Activated CD4-positive, alpha-beta T cell treated with anti-CD3 and anti-CD28 coated beads, Interleukin-10, Interleukin-2, amounts not matched to agents 100 ng/mL and 50 ng/mL, durations not matched to agents 16 hours and 8 hours (primary cell): ENCODE measurements at regions not wholly inside any gene's neighbourhood (a gene's known extent, or its start where the extent isn't known, plus 50 kb on each side); places are given as distances from the start of the nearest gene placed in this dataset.

Source experiments
- DNase-seq: peaks from one replicate; pipeline ENCODE4 v3.0.0-alpha.2; 2020

DNA sequence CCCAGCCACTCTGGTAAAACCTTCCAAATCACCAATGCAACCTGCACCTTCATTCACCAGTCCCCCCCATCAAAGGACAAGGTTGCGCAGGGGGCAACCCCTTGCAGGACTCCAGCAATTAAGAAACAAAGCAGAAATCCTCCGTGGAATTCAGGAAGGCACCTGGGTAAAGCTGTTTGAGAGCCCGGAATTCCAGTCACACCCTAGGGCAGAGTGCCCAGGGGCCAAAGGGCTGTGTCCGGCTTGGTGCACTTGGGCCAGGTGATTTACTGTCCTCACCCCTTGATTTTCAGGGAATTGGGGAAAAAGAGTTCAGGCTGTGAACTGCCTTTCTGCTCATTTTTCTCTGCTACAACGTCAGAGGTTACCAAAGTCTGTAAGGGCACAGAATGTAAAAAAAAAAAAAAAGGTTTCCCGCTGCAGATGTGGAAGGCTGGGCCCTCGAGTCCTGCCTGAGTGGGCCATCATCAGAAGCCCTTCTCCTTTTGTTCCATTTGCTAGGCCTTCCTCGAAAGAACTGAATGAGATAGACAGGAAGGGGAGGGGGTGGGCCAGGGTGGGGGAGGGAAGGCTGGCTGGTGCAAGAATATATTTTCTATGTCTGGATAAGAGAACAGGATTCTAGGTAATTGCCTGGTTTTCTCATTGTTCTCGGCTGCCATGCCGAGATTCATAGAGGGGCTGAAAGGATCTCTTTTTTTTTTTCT, 266.5 kb upstream of the PSMD7 start:
- no peak for DNase-seq

DNA sequence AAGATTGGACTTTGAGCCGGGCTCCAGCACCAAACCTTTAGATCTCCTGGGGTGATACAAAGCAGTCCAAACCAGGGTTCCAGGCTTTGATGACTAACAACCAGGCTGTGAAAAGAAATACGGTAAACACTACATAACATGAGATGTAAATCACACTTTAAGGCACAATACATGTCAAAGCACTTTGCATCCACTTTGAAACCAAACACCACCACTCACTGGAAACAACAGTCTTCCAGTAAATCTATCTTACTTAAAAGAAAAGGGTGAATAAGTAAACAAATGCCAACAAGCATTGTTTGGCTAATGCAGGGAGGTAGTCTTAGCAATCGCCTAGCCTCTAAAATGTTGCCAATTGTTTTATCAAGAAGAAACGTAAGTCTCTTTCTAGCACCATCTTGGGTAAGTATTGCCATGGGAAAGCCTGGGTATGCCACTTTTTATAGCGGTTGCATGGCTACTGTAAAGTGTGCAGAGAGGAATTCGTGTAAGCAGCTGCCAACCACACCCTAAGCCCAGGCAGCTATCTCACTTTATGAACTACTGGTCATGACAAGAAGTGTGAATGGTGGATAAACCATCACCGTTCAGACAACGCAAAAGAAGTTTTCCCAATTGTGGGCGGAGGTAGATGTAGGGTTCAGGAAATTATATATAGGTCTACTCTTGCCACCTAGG, 267.4 kb upstream of the PSMD7 start:
- no peak for DNase-seq

DNA sequence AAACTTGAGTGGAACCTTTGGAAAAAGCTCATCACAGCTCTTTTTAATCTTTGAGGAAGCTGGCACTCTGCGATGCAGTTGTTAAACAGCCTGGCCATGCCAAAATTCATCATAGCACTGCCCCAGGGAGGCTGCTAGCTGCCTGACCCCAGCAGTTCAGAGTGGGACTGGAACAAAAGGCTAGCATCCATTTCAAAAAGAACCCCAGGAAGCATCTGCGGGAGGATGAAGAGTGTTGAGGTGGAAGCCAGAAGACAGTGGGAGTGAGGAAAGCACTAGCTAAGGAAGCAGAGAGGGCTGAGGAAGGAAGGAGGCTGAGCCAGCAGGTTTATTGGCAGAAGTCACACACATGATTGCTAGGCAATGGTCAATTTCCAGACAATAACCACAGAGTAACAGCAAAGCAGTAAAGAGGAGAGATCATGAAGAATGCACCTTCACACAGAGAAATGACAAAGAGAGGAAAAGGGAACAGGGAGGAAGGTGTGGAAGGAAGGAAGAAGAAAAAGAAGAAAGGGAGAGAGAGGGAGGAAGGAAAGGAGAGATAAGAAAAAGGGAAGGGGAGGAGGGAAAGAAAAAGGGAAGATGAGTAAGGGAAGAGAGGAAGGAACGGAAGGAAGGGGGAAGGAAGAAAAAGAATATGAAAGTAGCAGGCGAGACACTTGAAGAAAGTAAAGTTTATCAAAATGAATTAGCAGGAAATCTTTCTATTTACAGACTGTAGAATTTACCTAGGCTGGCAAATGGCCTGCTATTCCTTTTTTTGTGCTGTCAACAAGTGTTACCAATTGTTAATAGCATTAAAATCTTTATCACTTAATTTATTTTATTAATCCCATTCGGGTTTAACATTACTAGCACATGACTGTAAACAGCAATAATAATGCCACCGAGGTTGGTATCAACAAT, 270.0 kb upstream of the PSMD7 start:
- DNase-seq = no peak

DNA sequence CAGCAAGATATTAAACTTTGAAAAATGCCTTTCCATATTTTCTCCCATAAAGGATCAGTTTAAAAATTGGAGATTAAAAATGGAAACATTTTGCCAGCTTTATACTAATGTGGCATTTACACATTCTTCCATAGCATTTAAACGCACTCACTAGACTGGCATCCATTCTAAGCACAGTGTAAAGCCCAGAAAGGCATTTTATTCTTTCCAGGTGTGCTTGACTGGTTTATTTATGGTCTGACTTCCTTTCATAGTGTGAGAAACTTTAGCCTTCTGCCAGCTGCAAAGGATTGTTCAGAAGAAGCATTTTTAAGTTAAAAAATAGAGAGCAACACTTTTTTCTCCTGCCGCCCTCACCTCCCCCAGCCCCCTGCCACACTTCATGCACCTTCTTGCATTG, 271.7 kb upstream of the PSMD7 start:
- no peak for DNase-seq

DNA sequence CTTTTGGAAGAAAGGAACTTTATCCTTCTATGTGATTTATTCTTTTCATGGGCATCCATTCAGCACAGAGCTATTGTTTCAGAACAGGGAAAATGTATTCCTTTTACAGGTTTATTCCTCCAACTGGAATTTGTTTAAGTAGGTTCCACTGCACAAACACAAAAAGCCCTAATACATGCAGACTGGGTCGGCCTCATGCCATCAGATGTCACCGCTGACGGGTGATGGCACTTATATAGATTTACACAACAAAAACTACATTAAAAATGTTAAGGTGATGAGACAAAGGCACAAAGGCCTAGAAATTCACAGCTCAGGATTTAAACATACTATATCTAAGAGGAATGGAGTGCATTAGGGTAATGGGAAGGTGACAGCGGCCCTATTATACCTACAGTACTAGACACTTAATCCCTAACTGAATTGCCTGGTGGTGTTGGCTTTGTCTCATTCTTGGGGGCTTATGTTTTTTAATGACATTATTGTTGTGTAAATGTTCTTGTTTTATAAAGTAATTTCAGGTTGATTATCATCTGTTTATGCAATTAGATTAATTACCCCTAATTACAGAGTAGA, 276.4 kb upstream of the PSMD7 start:
- DNase-seq = no peak

DNA sequence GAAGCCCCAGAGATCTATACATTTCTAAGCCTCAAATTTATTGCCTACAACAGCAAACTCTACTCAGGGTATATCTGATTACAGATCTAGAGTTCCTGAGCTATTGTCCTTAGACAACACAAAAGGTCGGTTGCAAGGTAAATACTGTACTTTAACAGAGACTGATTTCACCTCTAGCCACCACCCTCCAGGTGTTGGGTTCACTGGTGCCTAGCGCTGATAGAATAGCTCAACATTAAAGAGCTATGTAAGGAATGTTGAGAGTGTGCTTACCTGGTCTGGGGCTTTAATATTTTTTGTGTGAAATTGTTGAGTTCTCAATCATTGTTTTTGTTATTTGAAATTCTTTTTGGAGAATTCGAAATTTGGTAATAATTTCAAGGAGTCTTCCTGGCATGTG, 277.0 kb upstream of the PSMD7 start:
- DNase-seq = no peak

DNA sequence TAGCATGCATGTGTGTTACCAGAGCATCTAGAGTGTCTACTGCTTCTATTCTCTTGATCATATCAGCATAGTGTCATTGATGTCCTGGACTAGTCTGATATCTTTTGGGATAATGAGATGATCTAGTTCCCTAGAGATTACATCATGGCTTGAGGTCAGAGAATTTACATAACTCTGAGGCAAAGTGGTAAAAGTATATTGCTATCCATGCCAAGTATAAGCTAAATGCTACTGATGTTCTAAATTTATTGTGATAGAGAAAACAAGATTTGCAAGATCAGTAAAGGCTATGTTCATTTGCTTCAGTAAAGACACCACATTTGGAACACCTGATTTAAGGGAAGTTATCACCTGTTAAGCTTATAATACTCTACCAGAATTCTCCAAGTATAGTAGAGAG, 280.7 kb upstream of the PSMD7 start:
- no peak for DNase-seq

DNA sequence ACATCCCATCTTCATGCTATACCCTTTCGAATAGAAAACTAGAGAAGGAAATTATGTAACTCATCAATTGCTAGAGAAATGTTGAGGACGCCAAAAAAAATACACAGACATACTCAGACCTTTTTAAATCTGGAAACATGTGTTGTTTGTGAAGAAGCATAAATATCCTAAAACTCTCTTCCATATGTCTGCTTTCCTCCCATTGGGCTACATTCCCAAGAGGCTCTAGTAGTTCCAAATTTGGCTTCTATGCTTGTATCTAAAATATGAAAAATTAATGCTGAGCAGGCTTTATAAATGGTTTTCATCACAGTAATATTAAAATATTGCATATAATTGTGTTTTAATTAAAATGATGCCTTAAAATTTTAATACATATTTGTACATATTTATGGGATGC, 297.9 kb upstream of the PSMD7 start:
- DNase-seq = no peak

DNA sequence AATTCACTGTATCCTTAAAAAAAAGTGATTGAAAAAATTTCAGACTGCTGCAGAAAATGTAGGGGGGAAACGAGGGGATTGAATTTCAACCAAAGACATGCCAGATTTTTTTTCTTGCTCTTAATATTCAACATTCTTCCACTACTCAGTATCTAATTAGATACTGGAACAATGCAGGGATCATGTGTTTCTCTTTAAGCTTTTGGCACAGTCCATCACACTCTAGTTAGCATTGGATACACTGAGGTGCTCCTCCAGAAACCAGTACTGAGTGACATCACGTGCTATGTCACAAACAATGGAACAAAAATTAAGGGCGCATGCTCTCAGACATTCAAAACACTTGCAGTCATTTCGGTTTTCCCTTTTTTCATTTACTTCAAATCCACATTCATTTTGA, 298.6 kb upstream of the PSMD7 start:
- DNase-seq = no peak

DNA sequence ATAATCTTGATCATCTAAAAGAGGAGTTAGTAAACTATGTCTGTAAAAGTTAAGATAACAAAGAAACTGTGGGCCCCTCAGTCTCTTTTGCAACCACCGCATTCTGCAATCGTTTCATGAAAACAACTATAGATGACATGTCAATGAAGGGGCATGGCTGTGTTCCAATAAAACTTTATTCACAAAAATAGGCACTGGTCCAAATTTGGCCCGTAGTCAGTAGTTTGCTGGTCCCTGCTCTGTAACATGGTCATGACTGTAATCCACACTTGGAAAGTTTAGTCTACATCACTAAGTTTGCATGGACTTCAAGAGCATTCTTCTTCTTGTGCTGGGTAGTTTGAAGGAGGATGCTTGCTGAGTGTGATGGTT, 299.3 kb upstream of the PSMD7 start:
- DNase-seq = no peak

DNA sequence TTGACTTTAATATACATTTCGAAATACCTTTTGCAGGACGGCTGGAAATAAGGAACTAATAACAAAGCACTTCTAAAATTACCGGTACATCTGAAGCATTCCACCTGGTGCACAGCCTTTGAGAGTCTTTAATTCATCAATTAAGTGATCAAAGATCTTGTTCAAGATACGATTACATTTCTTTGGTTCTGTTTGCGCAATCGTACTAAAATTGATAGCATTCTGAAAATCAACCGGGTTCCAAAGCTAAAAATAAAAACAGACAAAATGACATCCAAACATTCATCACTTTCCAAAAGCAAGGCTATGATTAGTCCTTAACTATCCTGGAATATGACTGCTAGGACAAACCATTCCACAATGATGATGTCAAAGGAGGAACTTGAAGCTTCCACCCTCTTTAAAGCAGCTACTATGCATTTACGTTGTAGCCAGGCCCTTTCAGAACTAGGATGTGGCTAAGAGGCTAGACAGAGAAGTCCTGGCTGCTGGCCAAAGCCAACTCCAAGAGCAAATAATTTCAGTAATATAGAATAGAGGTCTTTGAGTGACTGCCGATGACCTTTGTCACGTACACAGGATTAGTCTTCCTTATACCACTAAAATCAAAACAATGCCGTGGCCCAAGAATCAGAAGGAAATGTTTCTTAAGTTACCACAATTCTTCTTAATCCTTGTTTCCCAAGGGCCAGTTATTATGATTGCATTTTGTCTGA, 299.8 kb upstream of the PSMD7 start:
- DNase-seq = no peak

DNA sequence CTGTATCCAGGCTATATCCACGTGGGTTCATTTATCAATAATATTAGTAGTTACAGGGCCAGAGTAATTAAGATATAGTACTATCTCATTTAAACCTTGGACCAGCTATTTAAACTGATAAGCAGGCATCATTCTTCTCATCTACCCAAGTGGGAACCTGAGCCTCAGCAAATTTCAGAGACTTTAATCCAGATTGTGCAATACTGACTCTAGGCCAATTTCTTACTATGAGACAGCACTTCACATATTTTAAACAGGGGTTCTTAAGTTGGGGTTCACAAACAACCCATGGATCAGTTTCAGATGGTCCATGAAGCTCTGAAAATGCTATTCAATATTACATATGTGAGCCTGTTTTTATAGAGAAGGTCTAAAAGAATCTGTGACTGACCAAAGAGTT, 302.7 kb upstream of the PSMD7 start:
- no peak for DNase-seq

DNA sequence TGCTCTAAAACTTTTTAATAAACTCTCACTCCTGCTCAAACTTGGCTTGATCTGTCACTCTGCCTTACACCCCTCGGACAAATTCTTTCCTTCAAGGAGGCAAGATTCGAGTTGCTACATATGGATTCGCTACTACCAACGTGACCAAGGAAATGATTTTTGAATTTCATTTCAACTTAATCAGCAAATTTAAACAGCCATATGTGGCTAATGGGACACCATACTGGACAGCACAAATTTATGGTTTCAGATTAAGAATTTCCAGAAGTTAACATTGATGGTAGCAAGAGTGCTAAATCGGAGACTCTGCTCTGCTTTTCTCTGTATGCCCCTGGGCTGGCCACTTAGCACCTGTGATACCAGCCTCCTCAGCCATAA, 318.2 kb upstream of the PSMD7 start:
- DNase-seq = no peak

DNA sequence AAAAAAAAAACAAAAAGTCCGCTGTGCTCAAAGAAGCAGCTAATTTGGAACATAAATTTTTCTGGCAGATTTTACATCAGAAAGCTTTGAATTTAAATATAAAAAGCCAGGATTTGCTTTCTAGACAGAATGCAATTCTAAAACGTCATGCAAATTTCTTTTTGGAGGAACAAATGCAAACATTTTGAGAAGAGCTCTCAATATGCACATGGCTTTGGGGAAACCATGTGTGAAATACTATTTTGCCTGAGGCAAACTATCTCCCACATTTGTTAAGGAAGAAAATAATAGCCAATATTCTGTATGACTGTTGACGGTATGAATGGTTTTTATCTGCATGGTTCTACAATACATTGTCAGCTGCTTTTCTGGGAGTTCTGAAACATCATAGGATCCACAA, 320.0 kb upstream of the PSMD7 start:
- no peak for DNase-seq

DNA sequence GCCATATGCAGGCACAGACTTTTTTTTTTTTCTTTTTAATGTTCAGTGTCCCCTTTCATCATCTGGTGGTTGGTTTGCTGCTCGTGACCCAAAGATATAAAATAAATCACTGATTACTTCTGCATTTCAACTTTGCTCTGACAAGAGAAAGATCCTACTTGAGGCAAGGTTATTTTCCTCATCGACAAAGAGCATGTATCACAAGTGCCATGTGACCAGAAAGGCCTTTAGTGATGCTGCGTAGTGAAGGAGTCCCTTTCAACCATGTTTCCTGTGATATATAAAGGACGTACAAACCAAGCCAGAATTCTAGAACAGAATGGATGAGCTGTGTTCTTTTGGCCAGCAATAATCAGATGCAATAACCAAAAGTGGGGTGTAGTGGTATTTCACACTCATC, 323.4 kb upstream of the PSMD7 start:
- DNase-seq = no peak

DNA sequence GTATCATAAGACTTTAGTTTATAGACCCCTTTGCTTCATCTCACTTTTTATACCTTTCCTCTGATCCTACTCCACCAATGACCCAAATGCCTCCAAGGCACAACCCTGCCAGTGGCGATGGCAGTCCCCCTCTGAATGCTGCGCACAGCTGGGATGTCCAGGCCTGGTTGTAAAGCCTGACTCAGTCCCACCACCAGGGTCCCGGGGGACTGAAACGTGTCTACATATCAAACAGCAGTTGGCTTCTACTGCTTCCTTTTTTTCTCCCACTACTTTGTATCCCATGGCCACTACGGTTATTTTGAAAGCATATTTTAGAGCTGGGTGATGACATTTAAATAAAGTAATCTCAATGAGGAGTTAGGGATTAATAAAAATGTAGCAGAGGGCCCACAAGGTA, 329.8 kb upstream of the PSMD7 start:
- DNase-seq = no peak

DNA sequence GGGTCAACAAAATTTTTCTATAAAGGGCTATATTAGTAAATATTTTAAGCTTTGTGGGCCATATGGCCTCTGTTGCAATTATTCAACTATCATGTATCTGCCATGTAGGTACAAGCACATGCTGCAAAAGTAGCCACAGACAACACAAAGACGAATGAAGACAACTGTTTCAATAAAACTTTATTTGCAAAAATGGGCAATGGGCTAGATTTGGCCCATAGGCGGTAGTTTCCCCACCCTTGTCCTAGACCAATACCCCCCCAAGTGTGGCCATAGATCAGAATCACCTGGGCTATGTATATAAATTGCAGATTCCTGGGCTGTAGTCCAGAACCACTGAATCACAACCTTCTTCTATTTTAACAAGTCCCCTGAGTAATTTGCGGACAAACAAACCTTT, 331.0 kb upstream of the PSMD7 start:
- DNase-seq = no peak

DNA sequence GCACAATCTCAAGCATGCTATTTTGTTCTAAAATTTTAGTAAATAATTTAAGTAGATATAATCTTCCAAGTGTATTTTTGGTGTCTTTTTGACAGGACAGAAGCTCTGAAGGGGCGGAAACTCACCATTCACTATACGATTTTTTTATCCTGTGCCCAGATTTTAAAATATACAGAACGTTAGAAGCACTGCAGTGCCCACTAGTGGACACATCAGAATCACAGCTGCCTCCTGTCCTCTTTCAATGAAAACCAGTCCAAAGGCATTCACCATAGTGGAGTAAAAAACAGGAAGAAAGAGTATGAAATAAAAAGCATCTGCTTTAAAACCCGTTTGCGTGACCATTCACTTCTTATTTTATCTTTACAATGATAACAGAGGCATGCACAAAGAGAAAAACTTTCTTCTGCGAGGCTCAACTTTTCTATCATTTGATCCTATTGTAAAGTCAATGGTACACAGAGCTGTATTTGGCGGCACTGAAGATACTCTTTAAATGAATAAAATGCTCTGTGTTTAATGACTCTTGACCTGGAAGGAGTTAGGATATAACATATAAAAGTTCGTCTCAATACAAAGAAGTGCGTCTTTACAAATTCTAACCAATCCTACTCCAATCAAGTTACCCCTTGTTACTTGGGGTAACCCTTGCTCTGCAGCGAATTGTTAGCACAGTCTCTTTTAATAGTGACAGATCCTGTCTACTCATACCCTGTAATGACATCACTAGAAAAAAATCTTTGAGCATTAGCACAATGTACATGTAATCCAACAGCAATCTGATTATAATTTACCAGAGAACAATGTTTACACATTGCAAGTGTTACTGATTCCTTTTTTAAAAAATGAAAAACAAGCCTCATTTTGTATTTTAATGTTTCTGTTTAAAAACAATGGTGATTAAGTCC, 339.8 kb upstream of the PSMD7 start:
- DNase-seq = peak; percentile 43

DNA sequence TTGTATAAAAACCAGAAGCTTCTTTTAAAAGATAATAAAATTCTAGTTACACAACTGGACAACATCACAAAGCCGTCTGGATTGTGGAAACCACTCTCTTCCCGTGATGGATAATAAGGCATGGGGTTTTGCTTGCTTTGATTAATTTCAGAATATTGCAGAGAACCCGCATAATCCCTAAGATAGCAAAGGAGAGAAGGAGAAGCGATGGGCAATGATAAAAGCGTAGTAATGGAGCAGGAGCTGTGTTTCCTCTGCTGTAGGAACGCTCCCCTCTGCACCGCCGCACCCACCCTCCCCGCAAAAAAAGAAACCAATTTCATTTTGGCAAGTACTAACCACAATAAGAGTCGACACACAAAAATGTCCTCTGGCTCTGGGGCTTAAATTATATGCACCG, 340.9 kb upstream of the PSMD7 start:
- DNase-seq = no peak

DNA sequence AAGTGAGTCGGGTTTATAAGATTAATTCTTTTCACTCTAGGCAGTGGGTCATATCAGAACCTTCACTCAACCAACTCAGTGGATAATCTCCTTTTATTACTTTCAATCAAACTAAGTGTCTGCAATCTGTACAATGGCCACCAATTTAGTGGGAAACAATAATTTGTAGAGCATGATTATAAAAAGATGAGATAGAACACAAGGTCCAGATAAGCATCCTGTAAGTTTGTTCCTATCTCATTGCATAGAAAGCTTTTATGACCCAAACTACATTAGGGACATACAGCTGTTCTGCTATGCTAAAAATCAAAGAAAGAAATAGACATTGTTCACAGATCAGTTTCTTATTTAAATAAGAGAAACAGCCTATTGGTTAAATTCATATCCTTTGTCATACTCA, 341.4 kb upstream of the PSMD7 start:
- DNase-seq = no peak

DNA sequence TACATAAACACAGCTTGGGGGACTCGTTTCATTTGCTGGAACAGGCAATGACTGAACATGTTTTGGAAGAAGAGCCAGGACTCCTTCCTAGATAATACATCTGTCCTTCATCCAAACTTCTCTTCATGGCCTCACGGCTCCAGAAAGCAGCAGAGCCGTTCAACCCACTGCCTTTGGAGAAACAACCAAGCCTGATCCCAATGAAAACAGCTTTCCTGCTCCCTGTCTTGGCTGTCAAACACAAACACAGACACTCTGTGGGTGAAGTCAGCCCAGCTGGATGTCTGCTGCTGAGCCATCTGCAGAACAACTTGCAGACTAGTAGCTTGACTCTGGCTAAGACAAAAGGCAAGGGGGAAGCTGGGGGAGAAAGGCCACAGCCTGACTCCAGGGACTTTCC, 345.1 kb upstream of the PSMD7 start:
- DNase-seq = no peak
